Fibroblast of lung (primary cell): ENCODE measurements at regions not wholly inside any gene's neighbourhood (a gene's known extent, or its start where the extent isn't known, plus 50 kb on each side); places are given as distances from the start of the nearest gene placed in this dataset.

Source experiments
- CTCF ChIP-seq, 2 donors: IDR thresholded peaks in 1 of 2; conservative IDR thresholded peaks in 1 of 2; 1 replicate in 1 of 2; 2 replicates in 1 of 2; pipeline ENCODE4 v1.5.1; 2011 to 2012; ENCODE audit warnings: low read length in 2 of 2, control low read depth in 1 of 2, inconsistent platforms in 1 of 2, low read depth in 1 of 2, mild to moderate bottlenecking in 1 of 2
- EZH2 ChIP-seq: IDR thresholded peaks from 2 replicates; pipeline ENCODE4 v1.5.1; 2012; ENCODE audit warnings: low read length, control low read depth, mild to moderate bottlenecking; ENCODE audit errors: missing control alignments

DNA sequence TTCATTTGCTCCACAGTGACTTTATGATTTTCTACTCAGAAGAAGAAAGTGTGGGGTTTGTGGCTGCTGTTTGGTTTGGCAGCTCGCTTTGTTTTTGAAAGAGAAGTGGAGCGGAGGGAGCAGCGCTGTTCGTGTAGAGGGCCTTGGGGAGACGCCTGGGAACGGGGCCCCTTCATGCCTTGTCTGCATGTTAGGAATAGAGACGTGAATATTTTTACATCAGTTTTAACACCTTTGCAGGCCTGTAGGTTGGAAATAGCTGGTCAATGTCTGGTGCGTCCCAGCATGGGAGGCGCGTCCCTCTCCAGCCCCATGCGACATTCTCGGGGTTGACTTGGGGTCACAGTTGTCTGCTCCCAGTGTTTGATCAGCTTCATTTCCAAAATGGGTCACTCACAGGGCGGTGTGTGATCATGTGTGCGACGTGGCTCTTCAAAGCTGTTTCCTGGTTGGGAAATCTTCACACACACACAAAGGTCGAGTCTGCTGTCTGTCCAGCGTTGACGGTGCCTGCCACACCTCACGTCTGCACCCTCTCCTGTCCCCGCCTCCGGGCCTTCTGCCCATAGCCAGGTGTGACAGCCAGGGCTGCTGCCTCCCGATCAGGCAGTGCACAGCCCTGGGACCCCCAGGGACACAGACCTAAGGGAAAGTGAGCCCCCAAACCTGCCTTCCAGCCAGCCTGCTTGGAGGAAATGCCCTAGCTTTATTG, 149.2 kb downstream of the PSMG1 start:
- TF ChIP-seq CTCF (conservative IDR thresholded peaks at IDR 0.05 in 1 of 2, IDR thresholded peaks at IDR 0.05 in 1 of 2; ENCODE audit: low read depth in 1 of 2, low read length in 2 of 2) (no peak), EZH2 (no peak)
